CD4-positive, alpha-beta T cell treated with Interferon alpha-2 for 1 hour (primary cell): ENCODE measurements at regions not wholly inside any gene's neighbourhood (a gene's known extent, or its start where the extent isn't known, plus 50 kb on each side); places are given as distances from the start of the nearest gene placed in this dataset.
"Not testable (repeated sequence)": the region's sequence is repeated elsewhere in the genome, so short reads cannot be mapped to it uniquely, and the experiment has no call there.

Experiments
- DNase-seq, 2 donors: peaks; one replicate each; pipeline ENCODE4 v3.0.0-alpha.2; 2020 to 2022

- DNase-seq = no peak
These were observed 476.3 kb upstream of the ZNF608 start for GRCh38 chr5:125222597-125223240.

DNA sequence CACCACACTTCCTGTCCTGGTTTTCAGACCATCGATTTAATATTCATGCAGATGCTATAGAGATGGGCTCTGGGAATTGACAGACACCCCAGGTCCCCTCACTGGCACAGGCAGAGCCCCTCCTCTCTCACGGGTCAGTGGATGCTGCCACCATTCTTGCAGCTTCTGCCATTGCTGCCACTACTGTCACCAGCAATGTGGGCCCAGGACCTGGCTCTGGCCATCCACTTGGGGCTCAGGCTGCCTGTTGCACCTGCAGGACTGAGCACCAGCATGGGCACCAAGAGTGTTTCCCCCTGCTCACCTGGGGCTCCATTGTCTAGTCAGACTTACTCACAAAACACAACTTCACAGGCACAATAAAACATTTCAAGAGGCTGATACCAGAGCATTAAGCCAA lies 479.0 kb upstream of the ZNF608 start:
- no peak for DNase-seq

GRCh38 chr5:125226825-125227224 lies 480.4 kb upstream of the ZNF608 start:
- no peak for DNase-seq

DNA sequence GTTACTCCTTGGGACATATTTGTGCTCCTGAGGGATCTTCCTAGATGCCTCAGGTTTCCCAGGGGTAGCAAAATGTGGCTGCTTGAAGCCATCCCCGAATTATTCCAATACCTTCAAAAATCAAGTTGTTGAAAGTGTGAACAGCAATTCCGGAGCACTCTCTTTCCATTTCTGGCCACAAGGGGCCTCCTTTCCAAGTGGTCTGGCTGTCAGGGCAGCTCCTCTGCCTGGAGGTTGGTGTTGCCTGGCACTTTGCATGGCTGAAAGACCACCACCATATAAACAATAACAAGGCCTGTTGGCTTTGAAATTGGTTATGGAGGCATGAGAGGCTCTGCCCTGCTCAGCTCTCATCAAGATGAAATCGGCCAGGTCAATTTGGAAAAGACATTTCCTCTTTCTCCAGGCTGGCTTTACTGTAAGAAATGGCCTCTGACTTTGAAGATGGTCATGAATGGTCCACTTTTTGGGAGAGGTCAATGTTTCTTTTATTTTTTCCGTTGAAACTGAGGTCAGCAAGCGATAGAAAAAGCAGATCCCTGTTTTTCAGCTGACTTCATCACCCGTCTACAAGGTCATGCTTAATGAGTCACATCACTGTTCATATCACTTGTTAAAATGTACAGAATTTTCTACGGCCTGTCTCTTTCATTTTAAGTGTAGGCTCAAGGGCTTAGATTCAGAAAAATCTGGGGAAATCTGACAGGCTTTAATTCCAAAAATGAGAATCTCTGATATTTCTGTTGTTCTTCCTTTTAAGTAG lies 481.1 kb upstream of the ZNF608 start:
- DNase-seq = no peak

DNA sequence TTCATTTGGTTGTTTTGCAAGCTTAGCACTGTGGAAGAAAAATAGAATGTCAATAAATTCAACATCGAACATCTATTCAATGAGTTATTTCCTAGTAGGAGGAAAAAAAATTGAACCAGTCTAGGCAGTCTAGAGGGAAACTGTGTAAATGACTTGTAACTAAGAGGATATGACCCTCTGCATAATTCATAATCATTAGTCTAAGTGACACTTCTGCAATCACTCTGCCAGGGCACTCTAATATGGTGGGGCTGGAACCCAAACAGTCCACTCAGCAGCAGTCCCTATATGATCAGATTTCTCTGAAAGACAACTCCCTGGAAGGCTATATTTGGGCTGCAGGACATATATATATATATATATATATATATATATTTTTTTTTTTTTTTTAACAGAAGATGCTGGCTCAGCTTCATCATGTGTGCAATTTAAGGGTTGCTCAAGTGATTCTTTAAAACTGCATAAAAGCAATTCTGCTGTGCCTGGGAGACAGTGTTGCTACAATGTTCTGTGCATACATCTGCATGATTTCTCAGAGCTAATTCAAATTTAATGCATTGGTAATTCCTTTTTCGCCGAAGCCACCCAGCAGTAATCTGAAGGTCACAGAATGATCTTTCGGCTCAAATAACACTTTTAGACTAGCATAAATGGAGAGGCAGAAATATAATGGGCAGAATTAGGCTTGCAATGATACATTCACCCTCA lies 482.1 kb upstream of the ZNF608 start:
- no peak for DNase-seq

GRCh38 chr5:125229556-125229955 lies 483.1 kb upstream of the ZNF608 start:
- no peak for DNase-seq

GRCh38 chr5:125232779-125233230 lies 486.4 kb upstream of the ZNF608 start:
- no peak for DNase-seq

GRCh38 chr5:125233944-125234343 lies 487.5 kb upstream of the ZNF608 start:
- no peak for DNase-seq

- DNase-seq = no peak
These were observed 489.6 kb upstream of the ZNF608 start for GRCh38 chr5:125236007-125236406.

DNA sequence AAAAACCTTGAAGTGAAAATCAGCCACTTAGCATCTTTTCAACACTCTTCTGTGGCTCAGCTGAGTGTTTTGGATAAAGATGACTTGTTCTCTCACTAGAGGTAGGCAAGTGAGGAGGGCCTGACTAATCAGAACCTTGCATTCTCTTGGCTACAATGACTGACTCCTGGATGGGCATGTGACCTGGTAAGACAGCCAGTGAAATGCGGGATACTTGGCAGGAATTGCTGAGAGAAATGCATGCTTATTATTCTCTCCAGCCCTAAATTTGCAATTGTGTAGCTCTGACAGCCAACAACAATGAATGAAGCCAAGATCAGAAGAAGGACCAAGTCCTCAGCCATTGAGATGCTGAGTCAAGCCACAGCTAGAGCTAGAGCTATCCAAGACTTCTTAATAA lies 490.5 kb upstream of the ZNF608 start:
- no peak for DNase-seq

DNA sequence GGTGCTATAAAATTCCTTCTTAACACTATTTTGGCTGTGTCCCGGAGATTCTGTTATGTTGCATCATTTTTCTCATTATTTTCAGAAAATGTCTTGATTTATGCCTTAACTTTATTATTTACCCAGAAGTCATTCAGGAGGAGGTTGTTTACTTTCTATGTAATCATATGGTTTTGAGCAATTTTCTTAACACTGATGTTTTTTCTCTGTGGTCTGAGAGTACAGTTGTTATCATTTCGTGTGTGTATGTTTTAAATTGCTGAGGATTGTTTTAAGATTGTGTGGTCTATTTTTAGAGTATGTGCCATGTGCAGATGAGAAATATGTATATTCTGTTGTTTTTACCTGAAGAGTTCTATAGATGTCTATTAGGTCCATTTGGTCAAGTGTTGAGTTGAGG lies 498.1 kb upstream of the ZNF608 start:
- no peak for DNase-seq

DNA sequence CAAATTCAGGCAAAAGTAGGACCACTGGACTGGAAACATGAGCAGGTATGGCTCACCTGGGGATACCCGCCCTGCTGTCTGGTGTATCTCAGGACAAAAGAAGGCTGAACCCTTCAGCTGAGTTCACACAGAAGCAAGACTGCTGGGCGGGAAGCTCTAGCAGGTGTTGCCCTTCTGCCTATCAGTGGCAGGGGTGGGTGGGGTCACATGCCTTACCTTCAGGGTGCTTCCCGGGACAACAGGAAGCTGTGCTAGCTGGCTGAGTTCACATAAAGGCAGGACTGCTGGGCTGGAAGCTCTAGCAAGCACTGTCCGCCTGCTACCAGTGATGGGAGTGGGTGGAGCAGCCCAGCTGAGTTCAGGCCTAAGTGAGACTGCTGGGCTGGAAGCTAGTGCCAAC lies 498.8 kb upstream of the ZNF608 start:
- DNase-seq = no peak

DNA sequence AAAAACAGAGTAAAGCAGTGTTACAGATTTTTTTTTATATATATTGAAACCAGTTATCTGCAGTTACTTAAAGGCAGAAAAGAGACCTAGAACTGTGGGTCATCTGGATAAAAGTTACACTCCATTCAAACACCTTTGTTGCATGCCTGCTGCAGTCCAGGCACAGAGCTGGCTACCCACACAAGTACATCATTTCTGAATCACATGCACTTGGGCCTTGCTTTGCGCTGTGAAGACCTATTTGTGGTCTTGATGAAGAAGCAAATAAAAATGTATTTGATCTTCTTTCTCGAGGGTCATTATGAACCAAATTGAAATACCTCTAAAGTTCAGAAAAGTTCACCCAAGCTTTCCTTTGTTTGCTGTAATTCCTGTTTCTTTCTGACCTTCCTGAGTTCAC lies 503.0 kb upstream of the ZNF608 start:
- no peak for DNase-seq

DNA sequence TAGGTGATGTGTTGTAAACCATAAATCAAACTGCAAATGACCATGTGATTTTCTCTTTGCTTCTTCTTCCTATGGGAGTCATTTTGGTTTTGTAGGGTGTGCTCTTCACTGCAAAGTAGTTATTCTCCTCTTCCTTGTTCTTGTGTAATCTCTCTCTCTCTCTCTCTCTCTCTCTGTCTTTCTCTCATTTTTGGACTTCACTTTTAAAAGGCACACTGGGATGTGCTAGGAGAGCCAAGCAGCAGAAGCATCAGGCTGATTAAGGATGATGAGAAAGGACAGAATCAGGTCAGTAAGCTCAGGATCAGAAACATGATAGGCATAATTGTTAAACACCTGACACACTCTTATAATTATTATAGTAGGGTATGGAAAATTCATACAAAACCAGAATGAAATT lies 505.3 kb upstream of the ZNF608 start:
- no peak for DNase-seq

GRCh38 chr5:125253634-125254033 lies 507.2 kb upstream of the ZNF608 start:
- DNase-seq = not testable (repeated sequence)

DNA sequence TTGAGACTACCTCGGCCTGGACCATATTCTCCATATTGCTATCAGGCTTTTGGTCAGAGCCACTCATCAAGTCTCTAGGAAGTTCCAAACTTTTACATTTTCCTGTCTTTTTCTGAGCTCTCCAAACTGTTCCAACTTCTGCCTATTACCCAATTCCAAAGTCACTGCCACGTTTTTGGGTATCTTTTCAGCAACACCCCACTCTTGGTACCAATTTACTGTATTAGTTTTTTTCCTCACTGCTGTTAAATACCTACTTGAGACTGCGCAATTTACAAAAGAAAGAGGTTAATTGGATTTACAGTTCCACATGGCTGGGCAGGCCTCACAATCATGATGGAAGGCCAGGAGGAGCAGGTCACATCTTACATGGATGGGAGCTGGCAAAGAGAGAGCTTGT lies 507.8 kb upstream of the ZNF608 start:
- no peak for DNase-seq

GRCh38 chr5:125256296-125256695 lies 509.9 kb upstream of the ZNF608 start:
- no peak for DNase-seq

DNA sequence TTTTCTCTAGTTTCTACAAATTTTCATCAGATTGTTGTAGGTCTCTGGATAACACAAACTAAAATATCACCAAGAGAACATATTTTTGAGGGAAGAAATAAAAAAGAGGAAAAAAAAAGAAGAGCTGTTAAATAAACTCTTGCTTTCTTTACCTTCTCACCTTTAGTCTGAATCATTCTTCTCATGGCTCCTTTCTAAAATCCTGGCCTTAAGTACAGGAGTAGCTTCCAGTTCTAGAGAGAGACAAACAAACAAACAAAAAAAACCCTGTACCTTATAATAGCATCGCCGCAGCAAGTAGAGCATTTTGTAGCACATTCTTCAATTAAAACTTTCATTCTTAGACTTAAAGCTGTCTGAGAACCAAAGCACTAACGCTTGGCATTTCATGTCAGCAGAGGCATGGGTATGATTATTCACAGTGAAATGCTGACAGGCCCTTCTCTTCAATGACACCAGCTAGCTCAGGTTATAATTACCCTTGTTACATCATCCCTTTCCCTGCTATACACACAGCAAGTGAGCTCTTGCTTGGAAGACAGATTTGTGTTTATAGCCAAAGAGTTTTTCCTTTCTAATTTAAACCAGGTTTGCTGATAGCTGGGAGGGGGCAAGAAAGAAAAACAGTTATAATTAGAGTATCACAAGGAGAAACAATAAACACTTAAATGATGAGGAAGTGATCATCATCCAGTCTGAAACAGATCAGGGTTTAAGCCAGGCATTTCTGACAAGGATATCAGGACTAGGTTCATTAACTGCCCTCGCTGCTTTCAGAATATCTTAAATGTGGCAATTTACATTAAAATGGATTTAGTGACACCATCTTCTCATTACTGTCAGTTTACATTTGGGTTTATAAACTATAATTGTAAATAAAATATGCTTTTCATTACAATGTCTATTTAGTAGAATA lies 510.9 kb upstream of the ZNF608 start:
- no peak for DNase-seq

DNA sequence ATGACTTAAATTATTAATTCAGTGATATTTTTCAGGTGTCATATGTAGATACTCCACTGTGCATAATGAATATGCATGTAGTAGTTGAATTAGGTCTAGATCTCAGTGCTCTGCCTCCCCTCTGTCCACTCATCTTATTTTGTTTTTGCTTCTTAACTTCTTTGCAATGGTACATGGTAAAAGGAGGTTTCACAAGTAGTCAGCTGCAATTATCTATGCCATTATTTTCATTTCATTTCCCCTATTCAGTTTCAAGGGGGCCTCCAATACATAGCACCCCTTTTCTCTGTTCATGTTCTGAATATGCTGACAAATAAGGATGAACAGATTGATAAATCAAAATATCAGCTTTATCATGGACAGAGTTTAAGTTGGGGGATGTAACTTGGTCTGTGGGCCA lies 511.6 kb upstream of the ZNF608 start:
- no peak for DNase-seq

GRCh38 chr5:125258615-125259014 lies 512.2 kb upstream of the ZNF608 start:
- DNase-seq = no peak

GRCh38 chr5:125261505-125262250 lies 515.2 kb upstream of the ZNF608 start:
- DNase-seq = no peak

DNA sequence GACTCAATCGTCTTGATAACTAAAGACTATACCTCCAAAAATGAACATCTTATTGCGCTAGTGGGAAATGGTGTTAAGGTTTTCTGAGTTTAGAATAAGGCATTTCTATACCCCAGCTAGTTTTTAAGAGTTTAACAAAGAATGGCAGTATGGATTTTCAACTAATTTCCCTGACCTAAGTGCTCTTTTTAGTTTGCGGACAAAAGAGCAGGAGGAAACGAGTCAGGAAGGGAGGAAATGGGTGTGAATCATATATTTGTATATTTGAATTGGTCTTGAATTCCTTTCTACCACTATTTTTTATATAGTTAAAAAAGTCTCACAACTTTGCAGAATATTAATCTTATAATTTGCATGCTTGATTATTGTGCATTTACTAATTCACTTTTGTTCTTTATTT lies 516.3 kb upstream of the ZNF608 start:
- no peak for DNase-seq
